RWPE1 (cell line): ENCODE measurements at regions not wholly inside any gene's neighbourhood (a gene's known extent, or its start where the extent isn't known, plus 50 kb on each side); places are given as distances from the start of the nearest gene placed in this dataset.
"Not testable (repeated sequence)": the region's sequence is repeated elsewhere in the genome, so short reads cannot be mapped to it uniquely, and the experiment has no call there.

ENCODE experiments used
- CTCF ChIA-PET: fragments of 350-600 bp; sonication (Branson Sonifier 250); formaldehyde crosslinking; extraction: SDS; loops from one replicate; lab custom pipeline; 2021; lab: Yijun Ruan, JAX
- POLR2A ChIA-PET: fragments of 400-600 bp; formaldehyde crosslinking; extraction: SDS; loops from one replicate; lab custom pipeline; 2020; ENCODE audit warnings: antibody characterized with exemption; ENCODE audit not compliant: low non-redundant PET; lab: Yijun Ruan, JAX
- DNase-seq: peaks from one replicate; pipeline ENCODE4 v3.0.0; 2012; ENCODE audit warnings: low spot score
- H3K27ac ChIP-seq: fragments of 450-650 bp; 2 replicates; pipeline ENCODE4 v1.5.1; 2017
- TF ChIP-seq, protein P1 (sequence below): fragments of 450-650 bp; conservative IDR thresholded peaks from 2 replicates; pipeline ENCODE4 v1.5.1; 2017; ENCODE audit warnings: low read depth, mild to moderate bottlenecking

DNA sequence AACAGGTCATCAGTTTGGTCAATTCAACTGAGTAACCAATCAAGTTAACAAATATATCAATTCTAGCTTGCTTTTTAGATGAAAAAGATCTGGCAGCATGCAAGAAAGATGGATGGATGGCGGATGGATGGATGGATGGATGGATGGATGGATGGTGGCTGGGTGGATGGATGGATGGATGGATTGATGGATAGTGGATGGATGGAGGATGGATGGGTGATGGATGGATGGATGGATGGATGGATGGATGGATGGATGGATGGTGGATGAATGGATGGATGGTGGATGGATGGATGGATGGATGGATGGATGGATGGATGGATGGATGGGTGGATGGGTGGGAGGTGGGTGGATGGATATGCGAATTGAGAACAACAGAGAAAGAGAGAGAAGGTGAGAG lies 303.7 kb upstream of the IGF1R start:
- TF ChIP-seq, protein P1, sequence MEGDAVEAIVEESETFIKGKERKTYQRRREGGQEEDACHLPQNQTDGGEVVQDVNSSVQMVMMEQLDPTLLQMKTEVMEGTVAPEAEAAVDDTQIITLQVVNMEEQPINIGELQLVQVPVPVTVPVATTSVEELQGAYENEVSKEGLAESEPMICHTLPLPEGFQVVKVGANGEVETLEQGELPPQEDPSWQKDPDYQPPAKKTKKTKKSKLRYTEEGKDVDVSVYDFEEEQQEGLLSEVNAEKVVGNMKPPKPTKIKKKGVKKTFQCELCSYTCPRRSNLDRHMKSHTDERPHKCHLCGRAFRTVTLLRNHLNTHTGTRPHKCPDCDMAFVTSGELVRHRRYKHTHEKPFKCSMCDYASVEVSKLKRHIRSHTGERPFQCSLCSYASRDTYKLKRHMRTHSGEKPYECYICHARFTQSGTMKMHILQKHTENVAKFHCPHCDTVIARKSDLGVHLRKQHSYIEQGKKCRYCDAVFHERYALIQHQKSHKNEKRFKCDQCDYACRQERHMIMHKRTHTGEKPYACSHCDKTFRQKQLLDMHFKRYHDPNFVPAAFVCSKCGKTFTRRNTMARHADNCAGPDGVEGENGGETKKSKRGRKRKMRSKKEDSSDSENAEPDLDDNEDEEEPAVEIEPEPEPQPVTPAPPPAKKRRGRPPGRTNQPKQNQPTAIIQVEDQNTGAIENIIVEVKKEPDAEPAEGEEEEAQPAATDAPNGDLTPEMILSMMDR: no peak
- ChIA-PET CTCF (no interaction called here), POLR2A (no interaction called here)
- no peak overlapping the region for H3K27ac ChIP-seq
- no peak for DNase-seq

DNA sequence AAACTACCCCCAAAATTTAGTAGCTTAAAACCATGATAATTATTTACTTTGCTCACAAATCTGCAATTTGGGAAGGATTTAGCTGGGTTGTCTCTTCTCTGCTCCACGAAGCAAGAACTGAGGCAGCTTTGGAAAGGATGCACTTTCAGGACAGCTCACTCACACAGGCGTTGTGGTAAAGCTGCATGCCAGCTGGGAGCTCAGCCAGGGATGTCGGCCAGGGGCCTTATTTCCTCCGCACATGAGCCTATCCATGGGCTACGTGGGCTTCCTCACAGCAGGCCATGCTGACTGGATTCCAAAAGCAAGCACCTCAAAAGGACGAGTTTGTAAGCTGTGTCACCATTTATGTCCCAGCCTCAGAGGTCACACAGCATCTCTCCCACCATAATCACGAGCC lies 301.3 kb upstream of the IGF1R start:
- POLR2A ChIA-PET: no interaction called here
- no peak for DNase-seq
- TF ChIP-seq, protein P1: no peak
- H3K27ac ChIP-seq: no peak overlapping the region
- CTCF ChIA-PET: no interaction called here

DNA sequence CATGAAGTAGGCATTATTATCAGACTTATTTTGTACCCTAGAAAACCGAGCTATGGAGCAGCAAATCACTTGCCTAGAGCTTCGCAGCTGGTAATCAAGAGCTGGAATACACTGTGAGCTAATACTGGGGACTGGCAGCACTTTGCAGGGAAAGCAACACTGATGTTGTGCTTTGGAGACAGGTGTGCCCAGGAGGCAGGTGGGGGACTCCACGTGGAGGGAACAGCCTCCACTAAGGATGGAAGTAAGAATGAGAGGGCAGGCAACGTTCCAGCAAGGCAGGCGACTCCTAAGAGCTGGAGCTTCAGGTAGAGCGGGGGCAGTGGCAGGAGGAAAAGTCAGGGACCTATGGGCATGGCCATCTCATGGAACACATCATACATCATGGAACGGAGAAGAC lies 300.5 kb upstream of the IGF1R start:
- H3K27ac ChIP-seq: no peak overlapping the region
- TF ChIP-seq, protein P1: no peak
- no peak for DNase-seq
- ChIA-PET POLR2A (no interaction called here), CTCF (interaction anchor here (0.6 kb wide), 1 partner anchor 16 kb away, joined by 5 read pairs; no protein-coding TSS in a partner anchor)

DNA sequence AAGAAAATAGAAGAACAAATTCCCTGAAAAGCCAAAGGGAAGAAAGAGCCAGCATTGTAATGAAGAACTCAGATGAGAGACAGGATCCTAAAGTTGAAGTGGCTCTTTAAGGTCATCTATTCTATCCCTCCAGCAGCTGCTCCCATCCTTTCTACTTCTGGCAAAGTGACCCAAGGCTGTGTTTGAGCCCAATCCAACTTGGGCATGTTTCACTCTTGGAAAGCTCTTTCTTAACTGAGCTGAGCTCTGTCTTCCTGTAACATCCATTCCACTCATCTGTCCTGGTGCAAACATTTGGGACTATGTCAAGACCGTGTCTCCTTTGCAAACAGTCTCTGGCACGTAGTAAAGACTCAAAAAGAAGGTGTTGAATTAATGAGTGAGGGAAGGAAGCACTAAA lies 298.1 kb upstream of the IGF1R start:
- no peak for DNase-seq
- POLR2A ChIA-PET: no interaction called here
- CTCF ChIA-PET: no interaction called here
- H3K27ac ChIP-seq: no peak overlapping the region
- TF ChIP-seq, protein P1: no peak

DNA sequence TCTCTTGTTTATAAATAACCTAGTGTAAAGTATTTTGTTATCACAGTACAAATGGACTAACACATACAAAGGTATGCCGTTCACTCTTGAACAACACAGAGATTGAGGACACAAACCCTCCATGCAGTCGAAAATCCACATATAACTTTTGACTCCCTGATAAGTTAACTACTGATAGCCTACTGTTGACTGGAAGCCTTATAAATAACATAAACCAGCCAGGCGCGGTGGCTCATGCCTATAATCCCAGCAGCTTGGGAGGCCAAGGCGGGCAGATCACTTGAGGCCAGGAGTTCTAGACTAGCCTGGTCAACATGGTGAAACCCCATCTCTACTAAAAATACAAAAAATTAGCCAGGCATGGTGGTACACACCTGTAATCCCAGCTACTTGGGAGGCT lies 290.1 kb upstream of the IGF1R start:
- POLR2A ChIA-PET, DNase-seq, H3K27ac ChIP-seq: not testable (repeated sequence)
- CTCF ChIA-PET: interaction anchor here (0.6 kb wide), 1 partner anchor 64 kb away, joined by 3 read pairs; no protein-coding TSS in a partner anchor

DNA sequence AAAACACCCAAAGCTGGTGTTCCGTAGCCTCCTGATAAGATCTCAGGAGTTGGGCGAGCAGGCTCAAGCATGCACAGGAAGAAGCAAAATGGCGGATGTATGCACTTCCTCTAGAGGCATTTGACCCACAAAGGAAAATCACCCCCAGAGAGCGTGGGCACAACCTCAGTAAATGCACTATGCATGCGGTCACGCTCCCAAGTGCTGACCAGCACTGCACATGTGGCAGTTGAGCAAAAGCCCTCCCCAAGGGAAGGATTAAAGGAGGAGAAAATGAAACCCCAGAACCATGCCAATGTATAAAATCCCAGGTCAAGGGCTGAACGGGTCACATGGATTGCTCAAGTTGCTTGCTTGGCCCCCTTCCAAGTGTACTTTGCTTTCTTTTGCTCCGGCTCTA lies 289.4 kb upstream of the IGF1R start:
- POLR2A ChIA-PET: no interaction called here
- TF ChIP-seq, protein P1: no peak
- no peak for DNase-seq
- CTCF ChIA-PET: interaction anchor here (0.6 kb wide), 1 partner anchor 63 kb away, joined by 3 read pairs; no protein-coding TSS in a partner anchor
- H3K27ac ChIP-seq: no peak overlapping the region

DNA sequence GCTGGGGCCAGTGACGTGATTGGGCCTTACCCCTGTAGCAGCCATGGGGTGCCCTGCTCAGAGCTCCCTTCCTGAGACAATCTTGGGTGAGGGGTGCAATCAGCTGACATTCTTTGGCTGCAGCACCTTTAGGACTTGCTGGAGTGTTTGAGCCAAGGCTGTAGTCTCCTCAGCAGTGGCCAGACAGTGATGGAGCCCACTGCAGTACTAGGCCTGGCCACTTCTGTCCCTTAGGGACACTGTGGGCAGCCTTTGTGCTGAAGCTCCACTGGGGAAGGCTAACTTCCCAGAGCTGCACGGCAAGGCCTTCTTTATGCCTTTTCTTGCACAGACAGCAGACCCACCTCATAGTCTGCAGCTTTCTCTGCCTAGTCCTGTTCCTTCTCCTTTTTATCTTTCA lies 284.9 kb upstream of the IGF1R start:
- TF ChIP-seq, protein P1: no peak
- H3K27ac ChIP-seq: no peak overlapping the region
- no peak for DNase-seq
- ChIA-PET POLR2A (no interaction called here), CTCF (interaction anchor here (0.6 to 0.8 kb wide), 2 partner anchors 65 to 1654 kb away, joined by 3 read pairs; no protein-coding TSS in a partner anchor)
